Activated CD4-positive, alpha-beta memory T cell treated with anti-CD3 and anti-CD28 coated beads, Interleukin-2, amount 10 ng/mL, durations not matched to agents 7 days and 5 days (primary cell): ENCODE measurements at regions not wholly inside any gene's neighbourhood (a gene's known extent, or its start where the extent isn't known, plus 50 kb on each side); places are given as distances from the start of the nearest gene placed in this dataset.

ENCODE experiments used
- CTCF ChIA-PET: fragments of 350-600 bp; sonication (Branson Sonifier 250); formaldehyde crosslinking; loops from one replicate; lab custom pipeline; 2021; ENCODE audit warnings: antibody characterized with exemption, inconsistent platforms; lab: Charles Lee
- POLR2A ChIA-PET: fragments of 350-600 bp; sonication (Branson Sonifier 250); formaldehyde crosslinking; loops from one replicate; lab custom pipeline; 2021; ENCODE audit warnings: antibody characterized with exemption; lab: Charles Lee
- DNase-seq: peaks from one replicate; pipeline ENCODE4 v3.0.0-alpha.2; 2020
- H3K27ac Mint-ChIP-seq: one replicate; pipeline ENCODE4 v1.8.0; 2021; ENCODE audit warnings: mild to moderate bottlenecking, mixed read lengths
- H3K27me3 Mint-ChIP-seq: one replicate; pipeline ENCODE4 v1.8.0; 2021; ENCODE audit warnings: mixed read lengths
- H3K36me3 Mint-ChIP-seq: one replicate; pipeline ENCODE4 v1.8.0; 2021; ENCODE audit warnings: low read depth, mixed read lengths
- H3K4me1 Mint-ChIP-seq: one replicate; pipeline ENCODE4 v1.8.0; 2021; ENCODE audit warnings: mixed read lengths
- H3K4me3 Mint-ChIP-seq: one replicate; pipeline ENCODE4 v1.8.0; 2021; ENCODE audit warnings: mild to moderate bottlenecking, mixed read lengths
- H3K9me3 Mint-ChIP-seq: one replicate; pipeline ENCODE4 v1.8.0; 2021; ENCODE audit warnings: mixed read lengths

GRCh38 chr6:91099479-91099878 is 512.6 kb upstream of the MAP3K7 start:
- ChIA-PET CTCF (no interaction called here), POLR2A (no interaction called here)
- H3K9me3 Mint-ChIP-seq: no peaks in the 10 kb centered on the region
- H3K36me3 Mint-ChIP-seq: no peaks in the 10 kb centered on the region
- H3K4me3 Mint-ChIP-seq: no peak overlapping the region
- DNase-seq: no peak
- no peak overlapping the region for H3K27ac Mint-ChIP-seq
- no peaks in the 10 kb centered on the region for H3K27me3 Mint-ChIP-seq
- H3K4me1 Mint-ChIP-seq: no peaks in the 10 kb centered on the region

GRCh38 chr6:91098006-91098405 is 511.1 kb upstream of the MAP3K7 start:
- ChIA-PET CTCF (no interaction called here), POLR2A (no interaction called here)
- no peak for DNase-seq
- Mint-ChIP-seq H3K36me3 (no peaks in the 10 kb centered on the region), H3K27me3 (peaks cover 4% of the 10 kb centered on the region), H3K9me3 (no peaks in the 10 kb centered on the region), H3K27ac (no peak overlapping the region), H3K4me3 (no peak overlapping the region), H3K4me1 (no peaks in the 10 kb centered on the region)

- no peaks in the 10 kb centered on the region for H3K36me3 Mint-ChIP-seq
- H3K9me3 Mint-ChIP-seq: no peaks in the 10 kb centered on the region
- H3K4me3 Mint-ChIP-seq: no peak overlapping the region
- ChIA-PET CTCF (no interaction called here), POLR2A (no interaction called here)
- no peak overlapping the region for H3K27ac Mint-ChIP-seq
- H3K27me3 Mint-ChIP-seq: peaks cover 4% of the 10 kb centered on the region
- no peaks in the 10 kb centered on the region for H3K4me1 Mint-ChIP-seq
- DNase-seq: no peak
These were observed 510.5 kb upstream of the MAP3K7 start for GRCh38 chr6:91097364-91097763.

- Mint-ChIP-seq H3K27me3 (peaks cover 4% of the 10 kb centered on the region), H3K9me3 (no peaks in the 10 kb centered on the region), H3K36me3 (no peaks in the 10 kb centered on the region), H3K27ac (no peak overlapping the region), H3K4me3 (no peak overlapping the region), H3K4me1 (no peaks in the 10 kb centered on the region)
- CTCF ChIA-PET: interaction anchor here (1.6 kb wide), 1 partner anchor 14 kb away, joined by 5 read pairs; no protein-coding TSS in a partner anchor
- no peak for DNase-seq
- POLR2A ChIA-PET: no interaction called here
These were observed 508.1 kb upstream of the MAP3K7 start for GRCh38 chr6:91094806-91095475.

- H3K9me3 Mint-ChIP-seq: no peaks in the 10 kb centered on the region
These were observed 507.5 kb upstream of the MAP3K7 start for GRCh38 chr6:91094341-91094740.

GRCh38 chr6:91088976-91089375 is 502.1 kb upstream of the MAP3K7 start:
- H3K36me3 Mint-ChIP-seq: no peaks in the 10 kb centered on the region
- no peak overlapping the region for H3K27ac Mint-ChIP-seq
- ChIA-PET POLR2A (no interaction called here), CTCF (no interaction called here)
- H3K9me3 Mint-ChIP-seq: no peaks in the 10 kb centered on the region
- peaks cover 4% of the 10 kb centered on the region for H3K27me3 Mint-ChIP-seq
- DNase-seq: no peak
- no peaks in the 10 kb centered on the region for H3K4me1 Mint-ChIP-seq
- H3K4me3 Mint-ChIP-seq: no peak overlapping the region

More at GRCh38 chr6:91094341-91094740, 507.5 kb upstream of the MAP3K7 start:
- ChIA-PET POLR2A (no interaction called here), CTCF (interaction anchor here (1.6 kb wide), 1 partner anchor 13 kb away, joined by 5 read pairs; no protein-coding TSS in a partner anchor)
- no peaks in the 10 kb centered on the region for H3K36me3 Mint-ChIP-seq
- H3K4me1 Mint-ChIP-seq: no peaks in the 10 kb centered on the region
- no peak for DNase-seq
- H3K27me3 Mint-ChIP-seq: peaks cover 4% of the 10 kb centered on the region
- H3K4me3 Mint-ChIP-seq: no peak overlapping the region
- no peak overlapping the region for H3K27ac Mint-ChIP-seq

- DNase-seq: no peak
- no peaks in the 10 kb centered on the region for H3K9me3 Mint-ChIP-seq
- CTCF ChIA-PET: interaction anchor here (1.3 kb wide), 1 partner anchor 9 kb away, joined by 4 read pairs; no protein-coding TSS in a partner anchor
- H3K4me3 Mint-ChIP-seq: no peak overlapping the region
- POLR2A ChIA-PET: no interaction called here
- no peak overlapping the region for H3K27ac Mint-ChIP-seq
- peaks cover 3% of the 10 kb centered on the region for H3K27me3 Mint-ChIP-seq
- H3K4me1 Mint-ChIP-seq: no peaks in the 10 kb centered on the region
- no peaks in the 10 kb centered on the region for H3K36me3 Mint-ChIP-seq
These were observed 501.6 kb upstream of the MAP3K7 start for GRCh38 chr6:91088515-91088914.

- H3K27me3 Mint-ChIP-seq: no peaks in the 10 kb centered on the region
- H3K4me1 Mint-ChIP-seq: no peaks in the 10 kb centered on the region
- CTCF ChIA-PET: interaction anchor here (1.3 kb wide), 1 partner anchor 9 kb away, joined by 4 read pairs; no protein-coding TSS in a partner anchor
- POLR2A ChIA-PET: no interaction called here
- DNase-seq: no peak
- H3K36me3 Mint-ChIP-seq: no peaks in the 10 kb centered on the region
- H3K9me3 Mint-ChIP-seq: no peaks in the 10 kb centered on the region
- H3K27ac Mint-ChIP-seq: no peak overlapping the region
- no peak overlapping the region for H3K4me3 Mint-ChIP-seq
These were observed 501.0 kb upstream of the MAP3K7 start for GRCh38 chr6:91087908-91088307.

- no peak for DNase-seq
- H3K36me3 Mint-ChIP-seq: no peaks in the 10 kb centered on the region
- no peaks in the 10 kb centered on the region for H3K9me3 Mint-ChIP-seq
- H3K4me3 Mint-ChIP-seq: no peak overlapping the region
- no peaks in the 10 kb centered on the region for H3K27me3 Mint-ChIP-seq
- POLR2A ChIA-PET: no interaction called here
- no peaks in the 10 kb centered on the region for H3K4me1 Mint-ChIP-seq
- H3K27ac Mint-ChIP-seq: no peak overlapping the region
- CTCF ChIA-PET: interaction anchor here (1.2 kb wide), 1 partner anchor 143 kb away, joined by 4 read pairs; no protein-coding TSS in a partner anchor
These were observed 496.3 kb upstream of the MAP3K7 start for GRCh38 chr6:91083211-91083610.

- ChIA-PET CTCF (interaction anchor here (0.8 to 1.7 kb wide), 5 partner anchors 12 to 474 kb away, joined by 3 to 6 read pairs (median 3); no protein-coding TSS in a partner anchor), POLR2A (no interaction called here)
- no peak for DNase-seq
- Mint-ChIP-seq H3K4me3 (no peak overlapping the region), H3K27ac (no peak overlapping the region), H3K36me3 (no peaks in the 10 kb centered on the region), H3K27me3 (no peaks in the 10 kb centered on the region), H3K9me3 (no peaks in the 10 kb centered on the region), H3K4me1 (no peaks in the 10 kb centered on the region)
These were observed 495.5 kb upstream of the MAP3K7 start for GRCh38 chr6:91082311-91082832.

GRCh38 chr6:91081452-91082067 is 494.7 kb upstream of the MAP3K7 start:
- no peaks in the 10 kb centered on the region for H3K9me3 Mint-ChIP-seq
- H3K27ac Mint-ChIP-seq: no peak overlapping the region
- no peak overlapping the region for H3K4me3 Mint-ChIP-seq
- ChIA-PET POLR2A (no interaction called here), CTCF (interaction anchor here (0.8 to 1.7 kb wide), 10 partner anchors 13 to 473 kb away, joined by 3 to 6 read pairs (median 3); no protein-coding TSS in a partner anchor)
- no peak for DNase-seq
- no peaks in the 10 kb centered on the region for H3K4me1 Mint-ChIP-seq
- no peaks in the 10 kb centered on the region for H3K36me3 Mint-ChIP-seq
- no peaks in the 10 kb centered on the region for H3K27me3 Mint-ChIP-seq

GRCh38 chr6:91080871-91081270 is 494.0 kb upstream of the MAP3K7 start:
- Mint-ChIP-seq H3K27ac (no peak overlapping the region), H3K9me3 (no peaks in the 10 kb centered on the region), H3K27me3 (no peaks in the 10 kb centered on the region), H3K36me3 (no peaks in the 10 kb centered on the region), H3K4me3 (no peak overlapping the region), H3K4me1 (no peaks in the 10 kb centered on the region)
- DNase-seq: no peak
- ChIA-PET POLR2A (no interaction called here), CTCF (interaction anchor here (0.8 to 1.7 kb wide), 7 partner anchors 13 to 155 kb away, joined by 3 to 6 read pairs (median 3); no protein-coding TSS in a partner anchor)

GRCh38 chr6:91079969-91080368 is 493.1 kb upstream of the MAP3K7 start:
- Mint-ChIP-seq H3K9me3 (no peaks in the 10 kb centered on the region), H3K27ac (no peak overlapping the region), H3K36me3 (no peaks in the 10 kb centered on the region), H3K4me3 (no peak overlapping the region), H3K27me3 (no peaks in the 10 kb centered on the region), H3K4me1 (no peaks in the 10 kb centered on the region)
- ChIA-PET CTCF (interaction anchor here (1.2 to 1.7 kb wide), 2 partner anchors 8 to 139 kb away, joined by 4 to 6 read pairs; no protein-coding TSS in a partner anchor), POLR2A (interaction anchor here (0.5 kb wide), 1 partner anchor 1140 kb away, joined by 3 read pairs; no protein-coding TSS in a partner anchor)
- DNase-seq: no peak
